Liver (tissue), 3 donors: ENCODE measurements at regions not wholly inside any gene's neighbourhood (a gene's known extent, or its start where the extent isn't known, plus 50 kb on each side); places are given as distances from the start of the nearest gene placed in this dataset.

Experiments used
- FOXA2 ChIP-seq: IDR thresholded peaks from 2 replicates; pipeline ENCODE4 v1.6.1; 2016; ENCODE audit warnings: antibody characterized with exemption
- NR2F2 ChIP-seq: IDR thresholded peaks from 2 replicates; pipeline ENCODE4 v1.6.1; 2016; ENCODE audit warnings: antibody characterized with exemption
- REST ChIP-seq: IDR thresholded peaks from 2 replicates; pipeline ENCODE4 v1.6.1; 2016; ENCODE audit warnings: antibody characterized with exemption, mild to moderate bottlenecking
- TAF1 ChIP-seq: conservative IDR thresholded peaks from 2 replicates; pipeline ENCODE4 v1.6.1; 2016; ENCODE audit warnings: antibody characterized with exemption, mild to moderate bottlenecking
- TF ChIP-seq, protein P1 (sequence below): fragments of 150-350 bp; IDR thresholded peaks from 2 replicates; pipeline ENCODE4 v1.5.1; 2017; ENCODE audit warnings: improper control_type of control experiment, low read depth, low read length; ENCODE audit not compliant: missing input control
- donor health status: healthy.
- donor health status: healthy.

GRCh38 chr11:15342163-15342562, 227.4 kb downstream of the INSC start:
- TF ChIP-seq, protein P1, sequence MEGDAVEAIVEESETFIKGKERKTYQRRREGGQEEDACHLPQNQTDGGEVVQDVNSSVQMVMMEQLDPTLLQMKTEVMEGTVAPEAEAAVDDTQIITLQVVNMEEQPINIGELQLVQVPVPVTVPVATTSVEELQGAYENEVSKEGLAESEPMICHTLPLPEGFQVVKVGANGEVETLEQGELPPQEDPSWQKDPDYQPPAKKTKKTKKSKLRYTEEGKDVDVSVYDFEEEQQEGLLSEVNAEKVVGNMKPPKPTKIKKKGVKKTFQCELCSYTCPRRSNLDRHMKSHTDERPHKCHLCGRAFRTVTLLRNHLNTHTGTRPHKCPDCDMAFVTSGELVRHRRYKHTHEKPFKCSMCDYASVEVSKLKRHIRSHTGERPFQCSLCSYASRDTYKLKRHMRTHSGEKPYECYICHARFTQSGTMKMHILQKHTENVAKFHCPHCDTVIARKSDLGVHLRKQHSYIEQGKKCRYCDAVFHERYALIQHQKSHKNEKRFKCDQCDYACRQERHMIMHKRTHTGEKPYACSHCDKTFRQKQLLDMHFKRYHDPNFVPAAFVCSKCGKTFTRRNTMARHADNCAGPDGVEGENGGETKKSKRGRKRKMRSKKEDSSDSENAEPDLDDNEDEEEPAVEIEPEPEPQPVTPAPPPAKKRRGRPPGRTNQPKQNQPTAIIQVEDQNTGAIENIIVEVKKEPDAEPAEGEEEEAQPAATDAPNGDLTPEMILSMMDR = no peak
- TF ChIP-seq NR2F2 = no peak
- TF ChIP-seq REST = no peak
- no peak for TF ChIP-seq TAF1
- no peak for TF ChIP-seq FOXA2
